SHP77 (cell line): ENCODE measurements at regions not wholly inside any gene's neighbourhood (a gene's known extent, or its start where the extent isn't known, plus 50 kb on each side); places are given as distances from the start of the nearest gene placed in this dataset.

Experiments
- DNase-seq, 2 experiments: peaks; one replicate each; lab custom pipeline; 2025; lab: John Stamatoyannopoulos, UW

DNA sequence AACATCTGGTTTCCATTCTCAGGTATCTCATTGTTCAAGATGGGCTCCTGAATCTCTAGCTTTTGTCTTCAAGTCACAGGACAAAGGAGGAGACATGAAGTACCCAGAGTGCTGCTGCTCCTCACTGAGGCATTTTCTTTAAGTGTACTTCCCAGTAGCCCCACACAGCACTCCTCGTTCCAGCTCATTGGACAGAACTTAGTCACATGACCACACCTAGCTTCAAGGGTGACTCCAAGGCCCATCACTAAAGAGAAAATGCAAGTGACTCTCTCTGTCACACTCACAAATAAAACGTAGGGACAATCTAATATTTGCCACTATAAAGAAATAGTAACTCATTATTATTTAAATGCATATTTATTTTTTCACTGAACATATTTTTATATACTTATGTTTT, 58.3 kb upstream of the NEUROD6 start:
- no peak for DNase-seq

DNA sequence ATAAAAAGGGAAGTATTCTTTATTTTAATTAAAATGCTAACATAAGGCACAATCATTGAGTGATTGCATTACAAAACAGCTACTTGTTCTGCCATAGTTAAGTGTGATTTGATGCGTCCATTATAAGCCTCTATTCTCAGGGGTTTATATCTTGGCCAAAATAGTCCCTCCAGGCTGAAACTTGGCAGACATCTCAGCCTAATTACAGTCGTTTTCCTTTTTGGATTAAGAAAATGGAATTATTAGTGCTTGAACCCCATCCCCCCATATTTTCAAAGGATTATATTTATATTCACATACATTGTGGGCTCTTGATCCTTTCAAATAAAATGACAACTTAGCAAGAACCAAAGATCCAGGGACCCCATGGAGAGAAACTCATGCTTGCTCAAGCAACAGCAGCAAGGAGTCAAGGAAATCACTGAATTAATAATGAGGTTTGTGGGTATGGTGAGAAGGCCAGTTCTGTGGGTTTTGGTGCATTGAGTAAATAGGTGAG, 66.7 kb upstream of the NEUROD6 start:
- DNase-seq, result no peak

DNA sequence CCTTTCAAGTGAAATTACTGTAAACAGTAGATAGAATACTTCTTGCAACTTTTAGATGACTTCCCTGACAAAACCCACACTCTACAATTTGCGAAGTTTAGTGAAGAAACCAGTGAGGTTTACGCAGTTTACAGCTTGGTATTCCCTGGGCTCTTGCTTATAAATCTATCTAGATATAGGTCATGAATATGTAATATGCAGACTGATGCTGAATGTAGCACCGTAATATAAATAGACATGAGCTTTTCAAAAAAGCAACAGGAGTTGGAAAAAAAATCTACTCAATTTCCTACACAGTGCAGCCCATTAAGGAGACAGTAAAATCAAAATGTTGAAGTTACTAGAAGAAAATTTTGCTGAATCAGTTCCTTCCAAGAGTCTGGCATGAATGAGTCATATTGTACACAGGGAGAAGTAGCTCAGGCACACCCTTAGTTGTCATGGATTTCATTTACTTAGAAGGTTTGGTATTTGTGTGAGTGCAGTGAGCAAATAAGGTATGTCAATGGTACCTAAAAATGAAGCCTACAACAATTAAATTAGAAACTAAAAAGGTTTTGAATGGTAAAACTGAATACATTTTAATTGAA, 67.7 kb upstream of the NEUROD6 start:
- no peak for DNase-seq

DNA sequence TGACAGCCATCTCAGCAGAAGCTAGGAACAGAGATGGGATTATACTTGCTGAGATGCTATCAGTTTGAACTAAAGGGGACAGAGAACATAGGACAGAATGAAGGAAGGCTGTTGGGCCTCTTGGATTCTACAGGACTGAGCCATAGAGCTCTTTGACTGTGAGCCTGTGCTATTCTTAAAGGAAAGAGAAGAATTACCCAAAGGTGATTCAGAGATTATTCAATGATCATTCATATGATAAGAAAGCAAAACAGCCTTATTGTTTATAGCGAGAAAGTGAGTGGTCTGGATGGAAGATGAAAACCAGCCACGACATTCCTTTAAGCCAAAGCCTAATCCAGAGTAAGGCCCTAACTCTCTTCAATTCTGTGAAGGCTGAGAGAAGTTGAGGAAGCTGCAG, 69.7 kb upstream of the NEUROD6 start:
- no peak for DNase-seq

DNA sequence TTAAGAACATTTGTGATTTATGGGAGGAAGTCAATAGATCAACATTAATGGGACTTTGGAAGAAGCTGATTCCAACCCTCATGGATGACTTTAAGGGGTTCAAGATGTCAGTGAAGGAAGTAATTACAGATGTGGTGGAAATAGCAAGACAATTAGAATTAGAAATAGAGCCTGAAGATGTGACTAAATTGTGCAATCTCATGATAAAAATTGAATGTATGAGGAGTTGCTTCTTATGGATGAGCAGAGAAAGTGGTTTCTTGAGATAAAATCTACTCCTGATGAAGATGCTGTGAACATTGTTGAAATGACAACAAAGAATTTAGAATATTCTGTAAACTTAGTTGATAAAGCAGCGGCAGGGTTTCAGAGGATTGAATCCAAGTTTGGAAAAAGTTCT, 70.9 kb upstream of the NEUROD6 start:
- no peak for DNase-seq

DNA sequence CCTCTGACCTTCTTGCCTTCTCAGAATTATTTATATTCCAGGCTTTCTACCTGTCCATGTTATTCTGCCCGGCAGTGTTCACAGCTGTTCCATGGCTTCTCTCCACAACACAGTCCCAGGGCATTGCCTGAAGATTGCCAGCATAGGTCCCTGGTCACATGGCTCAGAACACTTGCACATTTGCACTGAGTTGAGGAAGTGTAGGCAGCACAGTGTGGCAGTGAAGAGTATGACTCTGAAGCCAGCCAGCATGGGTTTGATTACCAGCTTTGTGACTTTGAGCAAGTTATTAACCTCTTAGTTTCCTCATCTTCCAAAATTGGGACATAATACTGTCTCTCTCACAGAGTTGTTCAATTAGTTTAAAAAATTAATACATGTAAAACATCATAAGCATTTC, 73.2 kb upstream of the NEUROD6 start:
- DNase-seq, result no peak

DNA sequence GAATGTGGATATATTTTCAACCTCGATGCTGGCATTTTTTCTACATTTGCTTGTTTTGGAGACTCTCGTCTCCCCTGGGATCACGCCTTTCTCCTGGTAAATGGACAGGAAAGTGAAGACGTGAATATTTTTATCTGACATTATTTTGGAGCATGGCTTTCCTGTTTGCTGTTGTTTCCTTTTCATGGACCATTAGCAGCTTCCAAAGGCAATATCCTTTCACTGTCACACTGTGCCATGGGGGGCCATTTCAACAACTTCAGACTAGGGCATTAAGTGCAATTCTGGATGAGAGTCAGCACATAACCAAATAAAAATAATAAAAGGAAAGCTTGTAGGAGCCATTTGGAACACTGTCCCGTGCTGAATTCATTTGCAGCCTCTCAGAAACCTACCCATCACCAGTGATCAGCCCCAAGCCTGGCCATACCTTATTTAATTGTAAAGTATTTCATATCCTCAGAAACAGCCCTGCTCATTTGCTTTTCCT, 75.9 kb upstream of the NEUROD6 start:
- DNase-seq, result no peak

DNA sequence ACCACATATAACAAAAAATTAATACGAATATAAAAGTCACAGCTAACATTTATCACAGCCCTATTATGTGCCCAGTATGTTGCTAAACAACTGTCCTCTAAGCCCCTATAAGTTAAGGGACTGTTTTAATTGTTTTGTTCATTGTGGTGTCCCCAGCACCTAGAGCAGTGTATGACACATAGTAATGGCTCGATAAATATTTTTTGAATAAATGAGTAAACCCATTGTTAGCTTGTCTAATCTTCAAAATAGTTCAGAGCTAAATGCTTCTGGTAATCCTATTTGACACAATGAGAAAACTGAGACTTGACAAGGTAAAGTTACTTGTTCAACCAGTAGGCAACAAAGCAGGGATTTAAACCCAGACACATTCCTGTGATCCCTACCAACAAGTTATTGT, 78.4 kb upstream of the NEUROD6 start:
- DNase-seq, result no peak

DNA sequence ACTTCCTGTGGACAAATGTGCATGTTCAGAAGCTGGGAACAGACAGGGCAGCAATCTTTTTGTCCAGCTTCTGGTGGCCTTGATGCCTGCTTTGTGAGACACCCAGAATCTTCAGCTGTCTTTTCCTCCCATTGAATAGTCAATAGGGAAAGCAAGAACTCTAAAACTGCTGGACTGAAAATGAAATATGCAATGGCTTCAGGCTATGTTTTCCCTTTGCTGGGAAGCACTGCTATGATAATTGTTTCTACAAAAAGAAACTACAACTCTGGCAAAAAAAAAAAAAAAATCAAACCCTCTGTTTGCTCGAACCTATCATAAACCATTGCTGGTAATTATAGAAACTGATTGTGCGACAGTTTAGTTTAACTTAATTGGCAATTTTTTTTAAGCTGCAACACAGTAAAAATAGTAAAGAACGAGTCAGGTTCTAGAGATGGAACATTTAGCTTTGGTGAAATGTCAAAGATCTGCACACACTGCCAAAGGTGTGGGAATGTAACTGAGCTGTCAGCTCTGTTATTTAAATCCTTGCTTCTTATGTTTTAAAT, 79.1 kb upstream of the NEUROD6 start:
- DNase-seq, result no peak

DNA sequence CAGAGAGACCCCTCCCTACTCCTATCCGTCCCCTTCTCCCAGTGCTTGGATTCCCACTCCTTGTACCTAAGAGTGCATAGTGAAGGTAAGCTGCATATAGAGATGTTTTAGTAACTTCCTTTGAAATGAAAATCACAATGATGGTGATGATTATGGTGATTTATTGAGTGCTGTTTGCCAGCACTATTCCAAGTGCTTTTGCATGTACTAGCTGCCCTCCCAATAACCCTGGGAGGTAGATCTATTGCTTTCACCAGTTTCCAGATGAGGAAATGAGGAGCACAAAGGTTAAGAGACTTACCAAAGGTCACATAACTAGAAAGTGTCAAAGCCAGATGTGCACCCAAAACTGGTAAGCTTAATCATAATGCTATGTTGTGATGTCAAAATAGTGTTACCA, 80.4 kb upstream of the NEUROD6 start:
- DNase-seq, result no peak

DNA sequence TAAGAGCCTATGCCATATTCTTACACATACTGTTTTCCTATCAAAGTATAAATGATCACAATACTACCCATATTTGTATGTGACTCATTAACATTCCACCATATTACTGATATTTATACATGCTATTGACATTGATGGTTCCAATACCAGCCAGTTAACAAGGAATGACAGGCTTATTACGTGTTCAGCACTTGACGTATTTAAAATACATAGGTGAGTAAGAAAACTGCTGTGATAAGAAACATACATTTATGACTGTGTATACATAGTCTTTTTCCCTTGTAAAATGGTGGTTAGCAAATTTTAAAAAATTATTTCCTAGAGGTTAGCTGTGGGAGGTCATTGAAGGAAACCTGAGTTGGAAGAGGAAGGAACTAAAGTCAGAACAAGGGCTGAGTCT, 81.1 kb upstream of the NEUROD6 start:
- no peak for DNase-seq

DNA sequence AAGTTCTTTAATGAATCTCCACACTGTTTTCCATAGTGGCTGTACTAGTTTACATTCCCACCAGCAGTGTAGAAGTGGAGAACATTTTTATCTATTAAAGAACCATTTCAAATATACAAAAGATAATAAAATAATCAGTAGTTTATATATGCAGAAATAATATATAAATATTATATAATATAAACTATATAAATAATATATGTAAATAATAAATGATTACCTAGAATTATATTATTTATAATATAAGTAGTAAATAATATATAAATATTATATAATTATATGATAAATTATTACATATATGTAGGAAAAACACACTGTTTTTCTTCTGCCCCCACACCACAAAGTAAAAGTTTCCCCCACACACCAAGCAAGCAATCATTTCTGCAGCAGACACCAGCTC, 83.5 kb upstream of the NEUROD6 start:
- DNase-seq, result no peak

DNA sequence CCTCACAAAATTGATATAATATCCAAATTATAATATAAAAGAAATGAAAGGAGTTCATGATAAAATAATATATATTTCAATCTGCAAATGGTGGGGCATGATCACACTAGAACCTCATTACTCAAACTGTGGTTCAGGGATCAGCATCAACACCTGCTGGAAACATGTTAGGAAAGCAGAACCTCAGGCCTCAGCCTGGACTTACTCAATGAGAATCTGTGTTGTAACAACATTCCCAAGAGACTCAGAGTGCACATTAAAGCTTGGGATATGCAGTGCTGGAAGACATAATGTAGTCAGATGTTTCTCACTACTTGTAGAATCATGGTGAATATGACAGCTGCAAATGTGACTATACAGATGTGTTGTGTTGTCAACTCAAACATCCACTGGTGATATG, 81.7 kb upstream of the ITPRID1 start:
- DNase-seq, result no peak

DNA sequence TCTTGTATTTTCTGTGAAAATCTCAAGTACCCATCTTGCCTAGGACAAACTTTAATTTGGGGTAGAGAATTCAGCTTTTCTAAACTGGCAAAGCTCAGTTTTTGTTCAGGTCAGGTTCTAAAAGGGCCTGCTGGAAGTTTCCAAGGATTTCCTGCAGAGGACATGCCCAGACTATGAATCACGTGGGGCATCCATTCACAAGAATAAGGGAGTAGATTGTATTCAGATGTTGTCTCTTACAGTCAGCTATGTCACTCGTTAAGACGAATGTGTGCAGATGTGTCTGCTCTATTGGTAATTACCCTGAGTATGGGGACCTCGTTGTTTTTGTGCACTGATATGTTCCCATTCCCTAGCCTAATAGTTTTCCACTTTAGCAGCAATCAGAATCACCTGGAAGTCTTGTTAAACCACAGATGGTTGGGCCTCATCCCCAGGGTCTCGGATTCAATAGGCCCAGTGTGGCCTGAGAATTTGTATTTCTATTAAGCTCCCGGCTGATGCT, 81.0 kb upstream of the ITPRID1 start:
- DNase-seq, result no peak

DNA sequence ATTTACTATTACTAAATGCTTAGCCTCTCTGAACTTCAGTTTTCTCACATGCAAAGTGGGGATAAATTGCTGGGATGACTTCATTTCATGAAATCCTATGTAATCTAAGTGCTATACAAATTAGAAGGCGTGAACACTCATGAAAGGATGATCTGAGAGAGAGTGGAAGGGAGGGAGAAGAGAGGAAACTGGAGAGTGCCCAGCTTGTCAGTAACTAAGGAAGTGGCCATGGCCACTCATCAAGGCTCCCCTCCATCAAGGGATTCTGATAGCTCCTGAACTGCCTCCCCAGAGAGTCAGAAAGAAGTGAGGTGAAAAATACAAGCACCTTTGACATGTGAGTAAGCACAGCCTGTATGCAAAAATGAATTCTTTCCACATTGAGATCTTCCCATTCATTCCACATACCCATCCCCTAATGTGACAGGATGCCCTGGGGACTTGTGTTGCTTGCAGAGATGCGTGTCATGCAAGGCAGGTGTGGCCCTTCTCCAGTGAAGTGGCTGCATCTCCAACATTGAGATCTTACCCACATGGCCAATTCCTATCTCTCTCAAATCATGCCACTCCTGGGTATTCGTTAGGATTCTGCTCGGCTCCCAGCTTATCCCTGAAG, 76.5 kb upstream of the ITPRID1 start:
- no peak for DNase-seq

DNA sequence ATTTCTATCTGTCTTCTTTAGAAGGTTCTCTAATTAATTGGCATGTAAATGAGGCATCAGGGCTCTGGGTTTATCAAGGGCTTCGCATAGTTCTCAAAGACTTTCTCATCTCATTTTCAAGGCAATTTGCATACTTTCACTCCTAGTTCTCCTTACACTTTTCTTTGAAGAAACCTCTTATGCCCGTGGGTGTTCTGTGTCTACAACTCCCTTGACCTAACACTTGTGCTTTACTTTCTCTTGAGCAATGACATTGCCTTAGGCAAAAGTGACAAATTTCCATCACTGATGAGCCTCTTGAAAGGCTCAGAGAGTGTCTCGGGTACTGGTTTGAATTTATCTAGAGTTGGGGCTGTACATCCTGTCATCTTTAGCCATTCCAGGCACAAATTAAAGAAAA, 74.7 kb upstream of the ITPRID1 start:
- no peak for DNase-seq

DNA sequence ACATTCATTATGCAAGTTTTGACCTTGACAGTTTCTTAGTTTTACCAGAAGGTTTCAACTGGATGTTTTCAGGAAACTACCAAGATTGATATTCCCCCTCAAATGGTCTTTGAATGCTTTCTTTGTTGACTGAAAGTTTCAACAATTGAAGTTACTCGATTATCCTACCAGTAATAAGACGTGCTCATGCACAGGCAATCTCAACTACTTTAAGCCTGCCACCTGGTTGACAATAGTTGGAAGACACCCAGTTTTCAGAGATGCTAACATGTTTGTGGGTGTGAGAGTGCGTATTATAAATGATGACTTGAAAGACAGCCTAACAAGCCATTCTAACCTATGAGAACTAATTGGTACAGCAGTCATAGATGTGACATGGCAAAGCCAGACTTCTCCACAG, 73.4 kb upstream of the ITPRID1 start:
- DNase-seq, result no peak

DNA sequence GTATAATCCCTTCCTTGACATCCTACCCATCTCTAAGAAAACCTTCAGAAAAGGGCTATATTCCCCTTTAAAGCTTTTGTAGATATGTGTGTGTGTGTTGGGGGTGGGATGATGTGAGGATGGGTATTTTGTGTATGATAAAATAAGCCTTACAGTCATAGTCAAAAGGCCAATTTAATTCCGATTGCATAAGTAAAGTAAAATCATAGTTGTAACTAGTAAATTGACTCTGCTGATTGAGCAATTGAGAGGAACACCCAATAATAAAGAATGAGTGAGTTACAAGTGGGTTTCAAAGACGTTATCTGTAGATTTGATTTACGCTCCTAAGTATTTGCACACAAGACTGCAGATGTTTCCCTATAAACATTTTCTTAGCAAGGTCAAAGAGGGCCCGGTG, 71.3 kb upstream of the ITPRID1 start:
- no peak for DNase-seq

DNA sequence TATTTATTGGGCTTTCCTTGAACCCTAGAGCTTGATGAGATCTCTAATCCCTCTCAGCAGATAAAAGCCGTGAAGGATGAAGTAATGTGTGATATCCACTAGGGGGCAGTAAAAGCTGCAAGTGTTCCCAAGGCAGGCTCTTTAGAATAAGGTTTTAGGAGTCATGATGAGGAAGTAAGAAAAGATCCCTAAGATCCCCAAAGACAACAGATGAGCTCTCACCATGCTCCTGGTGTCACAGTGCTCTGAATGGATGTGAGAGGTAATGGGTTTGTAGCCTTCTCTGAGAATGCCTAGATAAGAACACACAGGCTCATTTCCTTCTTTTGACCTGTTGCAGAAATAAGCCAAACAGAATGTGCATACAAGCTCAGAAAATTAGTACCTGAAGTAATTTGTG, 70.4 kb upstream of the ITPRID1 start:
- peak; percentile 39 to 70 for DNase-seq

DNA sequence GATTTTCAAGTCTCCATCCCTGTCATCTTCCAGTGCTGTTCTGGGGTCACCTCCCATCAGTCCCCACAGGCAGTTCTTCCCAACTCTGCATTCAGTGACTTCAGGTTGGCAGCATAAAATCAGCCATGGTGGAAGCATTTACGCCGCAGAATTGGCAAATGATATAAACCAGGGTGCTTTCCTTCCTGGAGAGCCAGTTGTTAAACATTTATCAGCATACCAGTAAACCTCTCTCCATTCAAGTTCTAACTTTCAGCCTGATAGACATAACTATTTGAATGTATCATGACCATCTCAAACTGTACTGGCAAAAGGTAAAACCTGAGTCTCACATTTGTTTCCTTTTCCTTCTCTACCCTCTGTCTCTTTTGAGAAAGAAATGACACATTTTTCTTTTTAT, 69.7 kb upstream of the ITPRID1 start:
- DNase-seq, result no peak

DNA sequence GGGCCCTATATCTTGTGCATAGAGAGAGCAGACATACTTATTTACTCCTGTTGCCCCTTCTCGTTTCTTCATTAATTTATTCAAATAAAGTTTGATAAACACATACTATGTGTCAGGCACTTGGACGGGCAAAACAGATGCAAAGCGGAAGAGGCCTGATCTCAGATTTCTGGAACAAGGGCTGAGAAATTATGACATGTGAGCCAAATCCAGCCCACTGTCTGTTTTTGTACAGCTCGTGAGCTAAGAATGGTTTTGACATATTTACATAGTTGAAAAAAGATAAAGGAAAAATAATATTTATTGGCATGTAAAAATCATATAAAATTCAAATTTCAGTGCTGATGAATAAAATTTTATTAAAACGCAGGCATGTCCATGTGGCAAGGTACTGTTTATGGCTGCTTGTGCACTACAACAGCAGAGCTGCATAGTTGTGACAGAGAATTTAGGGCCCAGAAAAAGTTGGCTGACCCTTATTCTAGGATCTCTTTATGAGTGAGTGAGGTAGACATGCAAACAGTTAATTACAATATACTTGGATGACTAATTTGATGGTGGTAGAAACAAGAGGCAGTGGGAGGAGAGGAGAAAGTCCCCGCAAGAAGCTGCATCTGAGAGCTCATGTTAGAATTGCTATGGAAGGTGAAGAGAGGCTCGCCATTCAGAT, 68.1 kb upstream of the ITPRID1 start:
- DNase-seq, result no peak

DNA sequence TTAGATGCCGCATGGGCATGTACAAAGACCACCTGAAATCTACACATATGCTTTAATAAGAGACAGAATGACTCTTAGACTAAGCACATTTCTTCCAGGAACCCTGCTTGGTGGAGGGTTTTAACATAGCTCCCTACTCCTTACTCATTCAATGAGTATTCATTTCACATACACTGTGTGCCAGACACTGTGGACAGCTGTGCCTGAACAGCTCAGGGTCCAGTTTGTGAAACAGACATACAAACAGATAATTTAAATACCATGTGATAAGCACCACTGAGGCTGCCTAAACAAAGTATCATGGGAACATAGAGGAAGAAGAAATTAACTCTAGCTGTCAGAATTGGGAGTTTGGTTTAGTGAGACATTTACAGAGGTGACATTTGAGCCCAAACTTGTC, 65.2 kb upstream of the ITPRID1 start:
- no peak for DNase-seq

DNA sequence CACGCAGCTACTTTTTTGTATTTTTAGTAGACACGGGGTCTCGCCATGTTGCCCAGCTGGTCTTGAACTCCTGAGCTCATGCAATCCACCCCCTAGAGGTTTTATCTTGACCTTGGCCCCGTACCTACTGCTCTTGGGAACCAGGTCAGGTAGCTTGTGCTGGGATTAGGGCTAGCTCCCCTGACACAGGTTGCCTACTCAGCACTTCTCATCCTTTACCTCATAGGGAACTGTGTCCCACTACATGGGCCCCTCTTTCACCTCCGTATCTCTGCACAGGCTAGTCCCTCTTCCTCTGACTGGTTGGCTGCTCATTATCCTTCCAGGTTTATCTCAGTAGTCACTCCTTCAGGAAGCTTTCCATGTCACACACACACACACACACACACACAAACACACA, 58.0 kb upstream of the ITPRID1 start:
- DNase-seq, result no peak
